ENCODE measurements at regions not wholly inside any gene's neighbourhood (a gene's known extent, or its start where the extent isn't known, plus 50 kb on each side); places are given as distances from the start of the nearest gene placed in this dataset.
"Not testable (repeated sequence)": the region's sequence is repeated elsewhere in the genome, so short reads cannot be mapped to it uniquely, and the experiment has no call there.

DNA sequence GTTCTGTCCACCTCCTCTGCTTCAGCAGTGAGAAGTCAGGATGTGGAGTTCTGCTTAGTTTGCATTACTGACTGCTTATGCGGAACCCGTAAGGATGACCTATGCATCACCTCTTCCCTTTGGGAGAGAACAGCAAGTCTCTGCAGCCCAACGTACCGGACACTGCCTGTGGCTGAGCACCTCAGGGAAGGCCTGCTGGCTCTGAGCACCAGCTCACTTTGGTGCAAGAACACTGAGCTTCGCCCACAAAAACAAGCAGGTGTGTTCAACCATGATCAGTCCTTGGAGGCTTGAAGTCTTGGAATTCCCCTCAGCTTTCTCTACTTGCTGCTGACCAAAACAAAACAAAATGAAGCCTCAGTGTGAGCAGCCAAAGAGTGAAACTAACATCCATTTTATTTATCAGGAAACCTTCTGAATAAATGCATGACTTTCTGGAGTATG is 52.7 kb upstream of the NCK2 start:
- DNase-seq, result no peak

DNA sequence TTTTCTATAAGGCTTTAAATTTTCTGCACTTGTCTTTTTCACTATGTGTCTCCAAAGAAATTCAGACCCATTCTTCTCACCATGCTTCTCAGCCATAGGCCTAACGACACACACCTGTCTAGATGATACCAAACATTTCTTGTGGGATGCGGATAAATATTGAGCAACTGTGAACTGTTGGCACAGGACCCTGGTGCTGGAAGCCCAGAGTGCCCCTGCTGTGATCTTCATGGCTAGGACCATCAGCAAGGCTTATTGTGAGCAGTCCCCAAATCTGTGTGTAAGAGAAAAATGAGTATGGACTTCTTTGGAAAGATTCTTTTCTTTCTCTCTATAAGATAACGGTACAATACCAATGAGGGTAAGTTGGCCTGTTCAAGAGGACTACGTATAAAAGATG is 54.1 kb upstream of the NCK2 start:
- no peak for DNase-seq

DNA sequence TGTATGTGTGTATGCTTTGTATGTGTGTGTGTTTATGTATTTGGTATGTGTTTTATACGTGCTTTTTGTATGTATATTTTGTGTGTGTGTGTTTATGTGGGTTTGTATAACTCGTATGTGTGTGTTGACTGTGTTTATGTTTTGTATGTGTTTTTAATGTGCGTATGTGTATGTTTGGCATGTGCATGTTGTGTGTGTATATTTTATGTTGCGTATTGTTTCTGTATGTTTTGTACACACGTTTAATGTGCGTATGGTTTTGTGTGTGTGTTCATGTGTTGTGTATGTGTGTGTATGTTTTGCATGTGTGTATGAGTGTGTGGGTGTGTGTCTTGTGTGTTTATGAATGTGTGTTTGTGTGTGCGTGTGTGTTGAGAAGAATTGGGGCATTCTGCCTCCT is 55.2 kb upstream of the NCK2 start:
- DNase-seq, result no peak

DNA sequence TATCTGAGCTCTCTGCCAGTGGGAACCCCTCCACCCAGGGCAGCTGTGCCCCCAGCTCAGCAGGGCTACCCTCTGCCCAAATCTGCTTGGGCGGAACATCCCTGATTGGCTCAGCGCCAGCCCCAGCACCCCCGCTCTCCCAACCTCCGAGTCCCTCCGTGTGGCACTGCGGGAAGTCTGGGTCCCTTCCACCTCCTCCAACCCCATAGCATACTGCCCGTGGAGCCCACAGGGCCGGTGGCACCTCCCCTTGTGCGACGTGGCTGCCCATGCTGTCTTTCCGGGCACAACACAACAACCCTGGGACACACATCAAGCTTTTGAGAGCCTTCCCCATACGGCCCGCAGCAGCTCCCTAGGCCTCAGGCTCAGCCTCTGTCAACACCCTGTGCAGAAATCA is 55.8 kb upstream of the NCK2 start:
- no peak for DNase-seq

DNA sequence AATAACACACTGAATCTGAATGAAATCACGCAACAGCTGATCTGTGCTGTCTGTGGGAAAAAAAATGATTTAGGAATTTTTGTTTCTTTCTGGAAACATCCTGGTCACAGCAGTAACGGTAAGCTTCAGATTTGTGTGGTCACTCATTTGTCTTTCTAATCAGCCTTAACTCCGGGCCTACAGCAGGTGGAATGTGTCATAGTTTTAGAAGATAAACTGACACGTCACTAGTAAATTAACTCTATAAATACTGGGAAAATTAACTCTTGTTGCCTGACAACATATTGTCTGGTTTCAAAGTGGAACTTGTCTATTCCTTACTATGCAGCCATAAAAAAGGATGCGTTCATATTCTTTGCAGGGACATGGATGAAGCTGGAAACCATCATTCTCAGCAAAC is 58.1 kb upstream of the NCK2 start:
- DNase-seq, result no peak

DNA sequence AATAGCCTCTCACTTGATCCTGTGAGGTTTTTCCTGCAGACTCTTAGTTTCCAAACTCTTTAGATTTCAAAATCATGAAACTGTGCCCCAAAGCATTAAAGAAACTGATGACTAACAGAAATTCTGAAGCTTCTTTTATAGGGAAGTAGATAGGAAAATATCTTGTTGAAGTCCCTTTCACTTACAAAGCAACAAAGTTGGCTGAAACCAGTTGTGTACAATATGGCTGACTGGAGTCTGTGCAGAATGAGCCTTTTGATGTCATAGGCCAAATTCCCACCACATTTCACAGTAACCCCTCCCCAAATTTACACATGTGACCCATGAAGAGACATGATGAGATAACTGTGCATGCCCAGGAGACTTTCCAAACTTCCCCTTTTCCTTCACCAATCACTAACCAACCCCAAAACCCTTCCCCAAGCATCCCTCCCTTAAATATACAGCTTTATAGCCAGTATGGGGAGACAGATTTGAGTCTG is 61.7 kb upstream of the NCK2 start:
- no peak for DNase-seq

DNA sequence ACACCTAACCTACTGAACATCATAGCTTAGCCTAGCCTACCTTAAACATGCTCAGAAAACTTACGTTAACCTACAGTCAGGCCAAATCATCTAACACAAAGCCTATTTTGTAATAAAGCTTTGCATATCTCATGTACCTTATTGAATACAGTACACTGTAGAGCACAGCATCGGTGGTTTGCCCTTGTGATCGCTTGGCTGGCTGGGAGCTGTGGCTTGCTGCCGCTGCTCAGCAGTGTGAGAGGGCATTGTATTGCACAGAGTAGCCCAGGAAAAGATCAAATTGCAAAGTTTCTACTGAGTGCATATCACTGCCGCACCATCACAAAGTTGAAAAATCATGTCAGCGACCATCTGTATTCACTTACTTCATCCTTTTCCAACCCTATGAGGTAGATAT is 62.3 kb upstream of the NCK2 start:
- no peak for DNase-seq

DNA sequence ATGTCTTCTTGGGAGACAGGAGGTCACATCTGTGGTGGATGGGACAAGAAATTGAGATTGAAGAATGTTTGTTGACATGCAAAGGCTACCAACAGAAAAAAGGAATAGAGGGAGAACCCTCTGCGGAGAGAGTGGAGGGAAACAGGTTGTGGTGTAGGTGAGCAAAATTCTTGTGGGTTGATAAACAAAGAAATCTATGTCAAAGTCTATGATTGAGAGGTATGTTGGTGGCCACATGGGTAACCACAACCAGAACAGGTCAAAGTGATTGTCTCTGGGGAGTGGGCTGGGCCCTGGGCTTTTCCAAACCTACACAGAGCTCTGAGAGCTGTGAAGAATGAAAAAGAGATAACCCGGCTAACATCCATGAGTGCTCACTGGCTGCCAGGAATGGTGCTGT is 62.8 kb upstream of the NCK2 start:
- DNase-seq, result no peak

DNA sequence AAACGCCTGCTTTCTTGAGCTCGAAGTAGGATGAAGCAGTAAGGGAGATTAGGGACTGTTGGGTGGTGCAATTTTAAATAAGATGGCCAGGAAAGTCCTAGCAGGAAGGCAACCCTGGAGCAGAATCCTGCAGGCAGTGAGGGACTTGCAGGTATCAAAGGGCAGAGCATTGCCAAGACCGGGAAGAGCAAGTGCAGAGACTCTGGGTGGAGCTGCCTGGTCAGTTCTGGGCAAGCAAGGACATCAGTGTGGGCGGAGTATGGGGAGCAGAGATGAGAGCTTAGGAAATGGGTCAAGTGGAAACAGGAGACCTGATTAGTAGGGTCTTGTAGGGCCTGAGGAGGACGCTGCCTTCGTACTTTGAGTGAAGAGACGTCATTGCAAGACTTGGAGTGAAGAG is 64.4 kb upstream of the NCK2 start:
- DNase-seq, result no peak

DNA sequence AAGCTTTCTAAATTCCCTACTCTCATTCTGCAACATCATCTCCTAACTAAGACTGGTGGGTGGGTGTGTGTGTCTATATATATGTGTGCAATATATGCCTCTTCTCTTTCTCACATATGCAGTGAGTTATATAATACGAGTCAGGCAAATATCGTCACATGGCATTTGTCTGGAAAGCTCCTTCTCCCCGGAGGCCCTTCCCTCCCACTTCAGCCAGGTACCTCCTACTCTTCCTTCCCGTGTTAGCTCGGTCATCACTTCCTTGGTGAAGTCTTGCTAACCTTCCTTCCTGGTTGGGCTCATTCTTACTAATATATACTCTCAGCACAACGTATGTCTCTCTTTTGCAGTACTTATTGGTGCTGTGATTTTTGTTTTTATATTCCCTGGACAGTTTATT is 66.4 kb upstream of the NCK2 start:
- DNase-seq, result no peak

DNA sequence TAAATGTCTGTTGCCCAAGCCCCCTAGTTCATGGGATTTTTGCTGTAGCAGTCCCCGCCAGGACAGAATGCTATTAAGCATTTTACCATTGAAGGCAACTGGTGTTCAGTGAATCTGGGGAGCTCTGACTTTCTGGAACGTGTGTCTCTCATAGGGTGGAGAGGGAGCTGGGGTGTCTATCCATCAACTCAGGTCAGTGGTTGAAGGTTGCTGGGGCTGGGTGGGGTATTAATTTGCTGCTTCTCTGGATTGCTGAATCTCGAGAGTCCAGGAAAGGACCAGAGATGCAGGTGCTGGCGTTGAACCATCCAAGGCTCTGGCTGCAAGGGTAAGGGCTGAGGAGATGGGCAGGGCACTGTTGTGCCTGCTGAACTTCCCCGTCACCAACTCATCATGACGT is 66.8 kb upstream of the NCK2 start:
- no peak for DNase-seq

DNA sequence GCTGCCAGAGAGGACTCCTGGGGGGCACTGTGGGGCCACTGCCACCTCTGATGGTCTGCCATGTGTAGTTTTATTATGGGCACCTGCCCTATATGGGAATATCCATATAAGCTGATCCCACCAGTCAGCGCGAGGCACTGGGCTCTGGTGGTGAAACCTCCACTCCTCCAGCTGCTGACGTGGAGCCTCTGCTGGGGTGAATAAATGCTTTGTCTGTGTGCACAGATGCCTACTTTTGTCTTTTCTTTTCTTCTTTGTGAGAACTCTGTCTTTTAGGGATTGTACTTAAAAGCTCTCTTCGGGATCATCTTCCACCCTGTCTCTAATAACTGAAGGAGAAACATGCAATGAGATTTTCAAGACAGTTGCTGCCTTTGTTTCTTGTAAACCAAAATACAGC is 68.9 kb upstream of the NCK2 start:
- DNase-seq, result no peak

DNA sequence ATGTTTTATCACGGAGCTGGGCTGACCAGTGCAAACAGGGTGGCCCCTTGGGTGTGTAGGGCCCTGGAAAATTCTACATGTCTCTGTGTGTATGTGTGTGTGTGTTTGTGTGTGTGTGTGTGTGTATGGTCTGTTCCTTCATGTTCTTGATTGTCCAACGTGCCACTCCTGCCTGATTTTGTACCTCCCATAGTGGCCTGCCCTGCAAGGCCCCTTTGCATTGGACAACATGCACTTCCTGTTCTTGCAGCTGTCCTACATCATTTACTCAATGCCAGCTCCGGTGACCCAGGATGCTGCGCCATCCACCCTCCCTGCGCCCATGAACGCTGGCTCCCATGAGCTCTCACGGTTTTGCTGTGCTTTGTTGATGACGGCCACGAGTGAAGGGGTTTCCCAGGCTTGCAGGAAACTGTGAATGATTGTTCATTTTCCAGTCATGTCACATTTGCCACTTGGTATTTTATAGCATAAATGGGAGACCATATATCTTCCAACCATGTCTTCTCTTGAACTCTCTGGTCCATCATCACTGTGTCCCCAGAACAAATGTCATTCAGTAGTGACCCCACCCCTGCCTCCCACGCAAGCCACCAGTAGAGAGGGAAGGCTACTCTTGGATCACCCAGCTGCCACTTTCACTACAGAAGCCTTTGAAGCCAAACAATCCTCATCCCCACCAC is 69.7 kb upstream of the NCK2 start:
- DNase-seq, result peak; percentile 50

DNA sequence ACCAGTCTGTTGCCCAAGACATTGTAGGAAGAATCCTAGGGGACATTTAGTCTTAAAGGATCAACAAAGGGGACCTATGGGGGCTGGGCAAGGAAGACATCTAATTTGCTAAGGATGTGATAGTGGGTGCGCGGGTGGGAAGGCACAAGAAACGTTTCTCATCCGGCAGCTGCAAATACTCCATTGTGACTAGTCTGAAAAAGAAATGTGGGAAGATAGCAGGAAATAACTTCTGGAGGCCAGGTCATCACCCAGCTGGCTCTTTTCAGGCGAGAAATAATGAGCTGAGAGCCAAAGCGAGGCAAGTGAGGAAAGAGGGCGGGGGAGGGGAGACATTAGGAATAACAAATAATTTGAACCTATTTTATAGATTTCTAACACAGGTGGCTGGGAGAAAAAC is 70.3 kb upstream of the NCK2 start:
- DNase-seq, result no peak

DNA sequence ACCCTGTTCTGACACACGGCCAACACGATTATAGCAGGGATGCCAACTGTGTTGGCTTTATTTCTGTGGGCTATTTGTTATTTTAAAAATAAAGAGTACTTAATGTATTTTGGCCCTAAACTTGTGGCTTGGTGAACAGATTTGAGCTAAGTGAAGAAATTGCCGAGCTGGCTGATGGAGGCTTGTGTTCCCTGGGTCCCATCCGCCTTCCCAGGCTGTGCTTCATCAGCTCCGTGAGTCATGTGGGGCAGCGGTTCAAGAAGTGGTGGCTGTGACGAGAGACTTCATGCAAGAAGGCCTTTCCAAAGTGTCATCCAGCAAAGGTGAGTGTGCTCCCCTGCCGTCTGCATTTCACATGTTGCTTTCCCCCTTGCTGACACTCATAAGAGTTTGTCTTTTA is 73.6 kb upstream of the NCK2 start:
- DNase-seq, result no peak

DNA sequence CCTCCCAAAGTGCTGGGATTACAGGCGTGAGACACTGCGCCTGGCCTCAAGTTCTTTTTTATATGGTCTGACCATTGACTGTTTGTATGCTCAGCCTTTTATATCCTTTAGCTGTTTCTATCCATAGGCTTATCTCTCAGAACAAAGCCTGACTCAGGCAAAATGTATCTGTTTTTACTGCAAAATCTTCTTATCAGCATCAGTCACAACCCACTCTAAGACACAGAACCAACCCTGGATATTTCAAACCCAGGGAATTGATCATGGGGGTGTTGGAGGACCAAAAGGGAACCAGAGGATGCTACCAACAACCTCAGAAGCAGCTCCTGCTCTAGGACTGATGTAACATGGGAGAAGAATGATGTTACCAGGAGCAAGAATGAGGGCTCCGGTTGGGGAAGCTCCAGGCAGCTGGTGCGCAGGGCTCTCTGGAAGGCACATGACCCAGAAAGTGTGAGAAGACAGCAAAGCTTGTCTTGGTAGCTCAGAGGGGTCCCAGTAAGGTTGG is 75.3 kb upstream of the NCK2 start:
- no peak for DNase-seq

DNA sequence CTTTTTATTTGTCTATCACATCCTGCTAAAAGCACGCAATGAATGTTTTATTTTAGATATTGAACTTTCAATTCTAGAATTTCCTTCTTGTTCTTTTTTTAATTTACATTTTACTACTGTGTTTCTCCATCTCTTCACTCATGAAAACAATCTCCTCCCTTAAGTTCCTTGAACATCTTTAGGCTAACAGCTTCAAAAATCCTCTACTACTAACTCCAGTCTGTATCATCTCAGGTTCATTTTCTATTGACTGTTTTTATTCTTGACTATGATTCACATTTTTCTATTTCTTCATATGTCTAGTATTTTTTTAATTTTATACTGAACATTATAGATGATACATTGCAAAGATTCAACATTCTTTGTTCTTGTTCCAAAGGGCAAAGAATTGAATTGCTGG is 79.2 kb upstream of the NCK2 start:
- DNase-seq, result no peak

DNA sequence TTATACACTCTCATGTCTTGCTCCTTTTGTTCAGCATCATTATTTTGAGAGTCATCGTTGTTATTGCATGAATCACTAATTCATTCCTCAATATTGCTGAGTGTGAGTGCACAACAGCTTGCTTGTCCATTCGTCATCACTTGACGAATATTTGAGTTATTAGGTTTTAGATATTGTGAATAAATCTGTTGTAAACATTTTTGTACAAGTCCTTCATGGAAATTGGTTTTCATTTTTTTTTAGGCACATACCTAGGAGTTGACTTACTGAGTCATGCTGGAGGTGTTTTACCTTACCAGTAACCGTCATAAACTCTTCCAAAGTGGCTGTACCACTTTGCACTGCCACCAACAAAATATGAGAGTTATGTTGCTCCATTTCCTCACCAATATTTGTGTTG is 84.2 kb upstream of the NCK2 start:
- no peak for DNase-seq

DNA sequence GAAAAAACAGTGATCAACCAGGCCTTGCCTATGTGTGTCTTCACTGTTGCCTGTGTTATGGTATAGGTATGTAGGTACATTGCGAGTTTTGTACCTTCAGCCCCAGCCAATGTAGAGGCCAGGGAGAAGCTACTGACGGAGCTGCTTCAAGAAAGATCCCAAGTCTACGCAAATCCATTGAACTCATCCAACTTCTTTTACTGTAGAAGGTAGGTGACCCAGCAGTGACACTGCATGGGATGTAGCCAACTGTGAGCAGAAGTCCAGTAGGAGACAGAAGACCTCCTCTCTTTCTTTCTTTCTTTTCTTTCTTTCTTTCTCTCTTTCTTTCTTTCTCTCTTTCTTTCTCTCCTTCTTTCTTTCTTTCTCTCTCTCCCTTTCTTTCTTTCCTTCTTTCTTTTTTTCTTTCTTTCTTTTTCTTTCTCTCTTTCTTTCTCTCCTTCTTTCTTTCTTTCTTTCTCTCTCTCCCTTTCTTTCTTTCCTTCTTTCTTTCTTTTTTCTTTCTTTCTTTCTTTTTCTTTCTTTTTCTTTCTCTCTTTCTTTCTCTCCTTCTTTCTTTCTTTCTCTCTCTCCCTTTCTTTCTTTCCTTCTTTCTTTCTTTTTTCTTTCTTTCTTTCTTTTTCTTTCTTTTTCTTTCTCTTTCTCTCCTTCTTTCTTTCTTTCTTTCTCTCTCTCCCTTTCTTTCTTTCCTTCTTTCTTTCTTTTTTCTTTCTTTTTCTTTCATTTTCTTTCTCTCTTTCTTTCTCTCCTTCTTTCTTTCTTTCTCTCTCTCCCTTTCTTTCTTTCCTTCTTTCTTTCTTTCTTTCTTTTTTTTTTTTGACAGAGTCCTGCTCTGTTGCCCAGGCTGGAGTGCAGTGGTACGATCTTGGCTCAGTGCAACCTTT is 88.7 kb upstream of the NCK2 start:
- DNase-seq, result not testable (repeated sequence)

DNA sequence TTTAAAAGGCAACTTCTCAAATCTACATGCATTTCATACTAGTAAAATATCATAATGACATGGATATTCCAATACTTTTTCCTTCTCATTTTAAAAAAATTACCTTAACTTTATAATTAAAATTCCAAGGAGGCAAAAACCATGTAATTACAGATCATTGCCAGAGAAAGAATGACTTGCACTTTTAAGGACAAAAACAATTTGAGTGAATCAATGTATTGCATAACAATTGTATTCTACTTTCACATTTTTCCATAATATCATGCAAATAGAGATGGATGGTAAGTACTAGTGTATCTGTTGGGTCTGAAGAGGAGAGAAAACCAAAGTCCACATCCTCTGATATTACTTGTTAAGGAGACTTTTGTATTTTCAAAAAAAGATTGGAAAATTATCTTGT is 89.5 kb upstream of the NCK2 start:
- no peak for DNase-seq

DNA sequence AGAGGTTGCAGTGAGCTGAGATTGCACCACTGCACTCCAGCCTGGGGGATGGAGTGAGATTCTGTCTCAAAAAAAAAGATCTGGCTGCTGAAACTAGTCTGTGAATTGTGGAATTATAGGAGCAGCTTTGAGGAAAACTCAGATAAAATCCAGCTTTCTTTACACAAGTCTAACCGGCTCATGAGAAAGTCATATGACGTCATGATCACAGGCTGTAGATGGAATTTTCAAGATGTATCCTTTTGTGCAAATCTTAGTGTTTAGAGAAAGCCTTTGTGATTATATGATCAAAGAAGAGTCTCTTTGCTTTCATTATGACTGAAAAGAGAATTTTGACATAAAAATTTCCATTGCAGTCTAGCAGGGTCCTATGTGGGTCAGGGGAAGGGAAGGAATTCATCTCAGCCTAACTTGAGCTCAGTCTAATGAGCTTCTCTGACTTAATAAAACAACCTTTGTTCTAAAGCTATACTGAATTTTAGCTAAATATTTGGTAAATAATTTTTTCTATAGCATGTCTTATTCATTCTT is 90.2 kb upstream of the NCK2 start:
- DNase-seq, result no peak

DNA sequence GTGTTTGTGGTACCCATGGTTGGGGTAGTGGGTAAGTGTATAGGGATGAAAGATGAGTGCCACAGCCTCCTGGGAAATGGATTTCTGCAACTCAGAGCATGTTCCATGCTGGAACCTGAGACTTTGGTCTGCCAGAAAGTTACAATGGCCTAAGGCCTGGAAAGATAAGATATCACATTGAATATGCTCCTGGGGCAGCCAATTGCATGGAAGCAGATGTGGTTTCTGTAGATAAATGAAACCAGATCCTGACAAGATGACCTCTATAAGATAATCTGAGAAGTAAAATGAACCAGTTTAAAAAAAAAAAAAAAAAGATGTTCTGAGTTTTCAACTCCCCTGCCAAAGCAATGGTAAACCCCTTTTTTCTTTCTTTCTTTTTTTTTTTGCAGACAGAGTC is 91.4 kb upstream of the NCK2 start:
- no peak for DNase-seq

DNA sequence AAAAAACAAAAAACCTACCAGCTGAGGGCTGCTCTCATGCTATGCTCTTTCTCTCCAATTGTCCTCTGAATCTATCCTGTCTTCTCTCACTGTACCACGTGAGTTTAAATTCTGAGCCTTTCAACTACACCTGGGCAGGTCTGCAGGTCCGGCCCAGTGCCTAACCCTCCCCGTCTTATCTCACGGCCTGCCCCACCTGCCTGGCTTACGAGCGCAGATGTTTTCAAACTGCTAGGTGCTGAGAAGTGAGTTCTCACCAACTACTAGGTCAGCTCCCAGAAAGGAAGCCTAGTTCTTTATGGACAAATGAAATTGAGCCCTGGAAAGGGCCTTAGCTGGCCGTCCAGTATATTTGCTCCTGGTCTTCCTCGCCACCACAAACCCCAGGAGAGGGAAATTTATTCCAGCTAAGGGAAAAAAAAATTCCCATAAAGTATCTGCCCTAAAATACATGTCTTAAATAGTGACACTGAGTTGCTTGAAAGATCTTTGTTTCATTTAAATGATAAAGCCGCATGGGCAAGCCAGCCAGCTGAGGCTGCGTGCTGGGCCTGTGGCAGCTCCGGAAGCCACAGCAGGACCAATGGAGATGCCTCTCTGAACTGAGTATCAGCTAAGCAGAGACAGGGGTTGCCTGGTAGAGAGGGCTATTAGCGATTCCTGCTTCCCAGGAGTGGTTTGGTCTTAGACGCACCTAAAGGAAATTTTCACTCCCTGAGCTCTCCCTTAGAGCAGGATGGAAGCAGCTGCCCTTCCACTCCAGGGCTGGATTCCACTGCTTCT is 92.5 kb upstream of the NCK2 start:
- no peak for DNase-seq
